Activated naive CD8-positive, alpha-beta T cell treated with anti-CD3 and anti-CD28 coated beads, Interleukin-2, amount 50 U/mL, for 24 hours (primary cell): ENCODE measurements at regions not wholly inside any gene's neighbourhood (a gene's known extent, or its start where the extent isn't known, plus 50 kb on each side); places are given as distances from the start of the nearest gene placed in this dataset.

ENCODE experiments used
- ATAC-seq: fragments of 150-1000 bp; cut with Tn5 transposase; one replicate; pipeline ENCODE4 v1.10.0; 2021
- DNase-seq: peaks from one replicate; pipeline ENCODE4 v3.0.0; 2021
- H3K27ac Mint-ChIP-seq: one replicate; pipeline ENCODE4 v1.8.0; 2021; ENCODE audit warnings: mild to moderate bottlenecking, mixed read lengths
- H3K27me3 Mint-ChIP-seq: one replicate; pipeline ENCODE4 v1.8.0; 2021; ENCODE audit warnings: mixed read lengths
- H3K36me3 Mint-ChIP-seq: one replicate; pipeline ENCODE4 v1.8.0; 2021; ENCODE audit warnings: low read depth, mixed read lengths
- H3K4me1 Mint-ChIP-seq: one replicate; pipeline ENCODE4 v1.8.0; 2021; ENCODE audit warnings: mixed read lengths
- H3K4me3 Mint-ChIP-seq: one replicate; pipeline ENCODE4 v1.8.0; 2021; ENCODE audit warnings: mild to moderate bottlenecking, moderate library complexity, mixed read lengths
- H3K9me3 Mint-ChIP-seq: one replicate; pipeline ENCODE4 v1.8.0; 2021; ENCODE audit warnings: mixed read lengths

- ATAC-seq (no peak), DNase-seq (no peak)
- peaks cover 3% of the 10 kb centered on the region for H3K27me3 Mint-ChIP-seq
- no peak overlapping the region for H3K27ac Mint-ChIP-seq
- no peaks in the 10 kb centered on the region for H3K9me3 Mint-ChIP-seq
- H3K4me1 Mint-ChIP-seq: no peaks in the 10 kb centered on the region
- no peaks in the 10 kb centered on the region for H3K36me3 Mint-ChIP-seq
- H3K4me3 Mint-ChIP-seq: no peak overlapping the region
Observed at GRCh38 chr1:214953901-214954616, 128.5 kb upstream of the KCNK2 start.

- no peak overlapping the region for H3K4me3 Mint-ChIP-seq
- H3K9me3 Mint-ChIP-seq: no peaks in the 10 kb centered on the region
- DNase-seq: no peak
- H3K36me3 Mint-ChIP-seq: no peaks in the 10 kb centered on the region
- H3K27me3 Mint-ChIP-seq: peaks cover 3% of the 10 kb centered on the region
- H3K4me1 Mint-ChIP-seq: no peaks in the 10 kb centered on the region
- no peak for ATAC-seq
- no peak overlapping the region for H3K27ac Mint-ChIP-seq
Observed at GRCh38 chr1:214954617-214954949, 128.0 kb upstream of the KCNK2 start.

- H3K27me3 Mint-ChIP-seq: peaks cover 3% of the 10 kb centered on the region
- no peak for DNase-seq
Observed at GRCh38 chr1:214957330-214958137, 125.0 kb upstream of the KCNK2 start.

GRCh38 chr1:214958486-214958885, 124.1 kb upstream of the KCNK2 start:
- Mint-ChIP-seq H3K27ac (no peak overlapping the region), H3K9me3 (no peaks in the 10 kb centered on the region), H3K4me1 (no peaks in the 10 kb centered on the region), H3K27me3 (peaks cover 3% of the 10 kb centered on the region), H3K4me3 (no peak overlapping the region), H3K36me3 (no peaks in the 10 kb centered on the region)
- ATAC-seq: no peak
- no peak for DNase-seq

More at GRCh38 chr1:214957330-214958137, 125.0 kb upstream of the KCNK2 start:
- no peaks in the 10 kb centered on the region for H3K4me1 Mint-ChIP-seq
- H3K36me3 Mint-ChIP-seq: no peaks in the 10 kb centered on the region
- H3K9me3 Mint-ChIP-seq: no peaks in the 10 kb centered on the region
- H3K27ac Mint-ChIP-seq: no peak overlapping the region
- ATAC-seq: no peak
- no peak overlapping the region for H3K4me3 Mint-ChIP-seq

- H3K4me1 Mint-ChIP-seq: no peaks in the 10 kb centered on the region
- H3K27ac Mint-ChIP-seq: no peak overlapping the region
- no peaks in the 10 kb centered on the region for H3K9me3 Mint-ChIP-seq
- H3K36me3 Mint-ChIP-seq: no peaks in the 10 kb centered on the region
- ATAC-seq (no peak), DNase-seq (no peak)
- H3K27me3 Mint-ChIP-seq: peaks cover 4% of the 10 kb centered on the region
- H3K4me3 Mint-ChIP-seq: no peak overlapping the region
Observed at GRCh38 chr1:214966346-214966745, 116.2 kb upstream of the KCNK2 start.

GRCh38 chr1:214967865-214968575, 114.5 kb upstream of the KCNK2 start:
- Mint-ChIP-seq H3K9me3 (no peaks in the 10 kb centered on the region), H3K4me3 (no peak overlapping the region), H3K36me3 (no peaks in the 10 kb centered on the region), H3K27ac (no peak overlapping the region), H3K4me1 (no peaks in the 10 kb centered on the region), H3K27me3 (peaks cover 4% of the 10 kb centered on the region)
- DNase-seq (no peak), ATAC-seq (no peak)

- Mint-ChIP-seq H3K9me3 (no peaks in the 10 kb centered on the region), H3K4me1 (no peaks in the 10 kb centered on the region), H3K4me3 (no peak overlapping the region), H3K36me3 (no peaks in the 10 kb centered on the region), H3K27me3 (peaks cover under 1% of the 10 kb centered on the region), H3K27ac (no peak overlapping the region)
- DNase-seq (no peak), ATAC-seq (no peak)
Observed at GRCh38 chr1:214970016-214970415, 112.5 kb upstream of the KCNK2 start.

GRCh38 chr1:214971071-214971470, 111.5 kb upstream of the KCNK2 start:
- no peaks in the 10 kb centered on the region for H3K36me3 Mint-ChIP-seq
- ATAC-seq (no peak), DNase-seq (no peak)
- H3K4me1 Mint-ChIP-seq: no peaks in the 10 kb centered on the region
- no peaks in the 10 kb centered on the region for H3K27me3 Mint-ChIP-seq
- H3K27ac Mint-ChIP-seq: no peak overlapping the region
- no peaks in the 10 kb centered on the region for H3K9me3 Mint-ChIP-seq
- H3K4me3 Mint-ChIP-seq: no peak overlapping the region

- DNase-seq (no peak), ATAC-seq (no peak)
- no peak overlapping the region for H3K4me3 Mint-ChIP-seq
- H3K4me1 Mint-ChIP-seq: no peaks in the 10 kb centered on the region
- H3K27ac Mint-ChIP-seq: no peak overlapping the region
- H3K27me3 Mint-ChIP-seq: no peaks in the 10 kb centered on the region
- no peaks in the 10 kb centered on the region for H3K36me3 Mint-ChIP-seq
- H3K9me3 Mint-ChIP-seq: no peaks in the 10 kb centered on the region
Observed at GRCh38 chr1:214974002-214974401, 108.5 kb upstream of the KCNK2 start.

GRCh38 chr1:214976665-214977064, 105.9 kb upstream of the KCNK2 start:
- no peaks in the 10 kb centered on the region for H3K27me3 Mint-ChIP-seq
- no peaks in the 10 kb centered on the region for H3K9me3 Mint-ChIP-seq
- H3K27ac Mint-ChIP-seq: no peak overlapping the region
- no peak for ATAC-seq
- no peak for DNase-seq
- no peaks in the 10 kb centered on the region for H3K36me3 Mint-ChIP-seq
- H3K4me1 Mint-ChIP-seq: no peaks in the 10 kb centered on the region
- H3K4me3 Mint-ChIP-seq: no peak overlapping the region

- Mint-ChIP-seq H3K4me1 (no peaks in the 10 kb centered on the region), H3K9me3 (no peaks in the 10 kb centered on the region), H3K27ac (no peak overlapping the region), H3K27me3 (no peaks in the 10 kb centered on the region), H3K4me3 (no peak overlapping the region), H3K36me3 (no peaks in the 10 kb centered on the region)
- ATAC-seq: no peak
- no peak for DNase-seq
Observed at GRCh38 chr1:214977110-214977509, 105.4 kb upstream of the KCNK2 start.

GRCh38 chr1:214977700-214978374, 104.7 kb upstream of the KCNK2 start:
- Mint-ChIP-seq H3K9me3 (no peaks in the 10 kb centered on the region), H3K27ac (no peak overlapping the region), H3K4me1 (no peaks in the 10 kb centered on the region), H3K36me3 (no peaks in the 10 kb centered on the region), H3K27me3 (no peaks in the 10 kb centered on the region), H3K4me3 (no peak overlapping the region)
- ATAC-seq: no peak
- DNase-seq: no peak

GRCh38 chr1:214979191-214979590, 103.3 kb upstream of the KCNK2 start:
- Mint-ChIP-seq H3K4me1 (no peaks in the 10 kb centered on the region), H3K27ac (no peak overlapping the region), H3K36me3 (peaks cover 1% of the 10 kb centered on the region), H3K9me3 (peaks cover 5% of the 10 kb centered on the region), H3K27me3 (no peaks in the 10 kb centered on the region), H3K4me3 (no peak overlapping the region)
- no peak for DNase-seq
- ATAC-seq: no peak

- DNase-seq (no peak), ATAC-seq (no peak)
- H3K4me1 Mint-ChIP-seq: no peaks in the 10 kb centered on the region
- H3K27ac Mint-ChIP-seq: no peak overlapping the region
- no peak overlapping the region for H3K4me3 Mint-ChIP-seq
- H3K36me3 Mint-ChIP-seq: peaks cover 1% of the 10 kb centered on the region
- no peaks in the 10 kb centered on the region for H3K27me3 Mint-ChIP-seq
- H3K9me3 Mint-ChIP-seq: peaks cover 6% of the 10 kb centered on the region
Observed at GRCh38 chr1:214980921-214981320, 101.6 kb upstream of the KCNK2 start.
